GM19397 (cell line): ENCODE measurements at regions not wholly inside any gene's neighbourhood (a gene's known extent, or its start where the extent isn't known, plus 50 kb on each side); places are given as distances from the start of the nearest gene placed in this dataset.
A peak's percentile ranks its signal among the peaks of the same experiment; 100 is the strongest.

ENCODE experiments used
- ATAC-seq: cut with Tn5 transposase; IDR thresholded peaks from one replicate; pipeline ENCODE4 v1.9.1; 2021; ENCODE audit warnings: mild to moderate bottlenecking, moderate library complexity; ENCODE audit not compliant: unreplicated experiment

DNA sequence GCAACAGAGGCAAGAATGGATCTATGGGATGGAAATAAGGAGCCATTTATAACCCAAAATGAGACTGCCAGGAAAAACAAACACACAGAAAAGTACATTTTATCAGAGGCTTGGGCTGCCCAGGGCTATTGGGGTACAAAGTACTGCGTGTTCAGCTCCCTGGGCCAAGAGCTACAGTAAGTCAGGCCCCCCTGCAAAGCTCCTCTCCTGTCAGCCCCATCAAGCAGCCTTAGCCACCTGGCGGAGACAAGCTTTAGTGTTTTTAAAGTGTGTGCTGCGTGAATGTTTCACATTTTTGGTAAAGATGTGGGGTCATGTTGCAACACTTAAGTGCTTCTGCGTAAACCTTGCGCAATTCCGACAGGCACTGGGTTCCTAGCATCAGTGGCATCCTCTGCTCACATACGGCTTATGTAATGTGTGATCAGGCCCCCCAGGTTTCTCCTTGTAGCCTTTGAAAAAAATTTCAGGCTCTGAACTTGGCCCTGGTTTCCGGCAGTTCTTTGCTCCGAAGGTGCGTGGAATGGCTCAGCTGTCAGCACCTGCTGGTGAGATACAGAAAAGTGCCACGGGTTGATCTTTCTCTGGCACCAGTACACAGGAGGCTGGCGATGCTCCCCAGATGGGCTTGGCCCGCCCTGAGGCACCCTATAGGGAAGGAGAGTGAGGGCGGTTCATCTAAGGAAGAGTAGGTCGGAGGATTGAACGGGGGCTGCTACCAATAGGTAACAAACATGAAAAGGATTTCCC lies 198.7 kb upstream of the EEA1 start:
- ATAC-seq, result no peak

DNA sequence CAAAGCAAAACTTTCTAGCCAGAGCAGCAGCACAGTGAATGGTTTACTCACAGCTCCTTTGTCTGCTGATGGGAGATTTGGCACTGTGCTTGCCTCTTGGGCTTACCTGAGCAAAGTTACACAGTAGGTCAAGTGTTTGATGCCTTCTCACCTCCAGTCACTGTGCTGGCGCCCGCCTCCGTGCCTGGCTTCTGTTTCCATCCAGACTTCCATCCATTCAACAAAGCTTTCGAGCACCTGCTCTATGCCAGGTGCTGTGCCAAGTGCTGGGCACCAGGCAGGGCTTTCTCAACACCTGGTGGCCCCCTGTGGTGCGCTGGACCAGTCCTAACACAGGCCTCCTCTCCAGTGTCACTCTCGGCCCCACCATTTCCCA lies 199.2 kb upstream of the EEA1 start:
- no peak for ATAC-seq

- ATAC-seq, result no peak
Observed at GRCh38 chr12:93130366-93131054, 201.4 kb upstream of the EEA1 start.

GRCh38 chr12:93133361-93133760 lies 204.3 kb upstream of the EEA1 start:
- no peak for ATAC-seq

DNA sequence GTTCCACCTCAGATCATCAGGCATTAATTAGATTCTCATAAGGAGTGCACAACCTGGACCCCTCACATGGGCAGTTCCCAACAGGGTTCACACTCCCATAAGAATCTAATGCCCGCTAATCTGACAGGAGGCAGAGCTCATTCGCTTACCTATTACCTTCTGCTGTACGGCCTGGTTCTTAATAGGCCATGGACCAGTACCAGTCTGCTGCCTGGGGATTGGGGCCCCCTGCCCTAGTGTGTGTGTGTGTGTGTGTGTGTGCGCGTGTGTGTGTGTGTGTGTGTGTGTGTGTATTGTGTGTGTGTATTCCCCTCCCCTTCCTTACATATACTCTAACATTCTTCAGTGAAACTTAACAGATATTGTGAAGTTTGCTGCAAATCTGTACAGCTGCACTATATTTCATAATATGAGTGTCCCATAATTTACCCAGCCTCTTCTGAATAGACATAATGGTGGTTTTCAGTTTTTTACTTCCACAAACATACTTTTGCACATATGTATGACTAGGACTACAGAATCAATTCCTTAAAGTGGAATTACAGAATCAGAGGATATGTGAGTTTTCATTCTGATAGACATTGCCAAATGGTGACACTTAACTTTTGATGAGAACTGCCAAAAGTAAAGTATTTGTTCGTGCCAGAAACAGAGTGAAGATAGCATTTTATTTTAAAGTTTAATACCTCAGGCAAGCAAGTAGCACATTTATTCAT lies 205.2 kb upstream of the EEA1 start:
- no peak for ATAC-seq

DNA sequence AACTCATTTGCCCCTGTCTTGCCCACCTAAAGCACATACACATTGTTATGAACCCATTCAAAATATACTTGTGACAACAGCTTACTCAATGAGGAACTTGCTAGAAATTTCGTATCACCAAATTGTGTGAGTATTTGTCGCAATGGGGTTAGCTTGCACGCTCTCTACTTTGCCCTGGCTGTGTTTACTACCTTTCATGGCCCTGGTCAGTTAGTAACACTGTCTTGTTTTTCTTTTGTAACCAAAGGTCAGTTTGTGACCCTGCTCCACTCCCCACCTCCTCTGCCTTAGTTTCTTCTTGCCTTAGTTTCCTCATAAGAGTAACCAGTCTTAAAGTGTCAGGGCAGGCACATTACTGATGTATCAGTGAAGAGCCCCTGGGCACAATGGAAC lies 205.8 kb upstream of the EEA1 start:
- no peak for ATAC-seq

DNA sequence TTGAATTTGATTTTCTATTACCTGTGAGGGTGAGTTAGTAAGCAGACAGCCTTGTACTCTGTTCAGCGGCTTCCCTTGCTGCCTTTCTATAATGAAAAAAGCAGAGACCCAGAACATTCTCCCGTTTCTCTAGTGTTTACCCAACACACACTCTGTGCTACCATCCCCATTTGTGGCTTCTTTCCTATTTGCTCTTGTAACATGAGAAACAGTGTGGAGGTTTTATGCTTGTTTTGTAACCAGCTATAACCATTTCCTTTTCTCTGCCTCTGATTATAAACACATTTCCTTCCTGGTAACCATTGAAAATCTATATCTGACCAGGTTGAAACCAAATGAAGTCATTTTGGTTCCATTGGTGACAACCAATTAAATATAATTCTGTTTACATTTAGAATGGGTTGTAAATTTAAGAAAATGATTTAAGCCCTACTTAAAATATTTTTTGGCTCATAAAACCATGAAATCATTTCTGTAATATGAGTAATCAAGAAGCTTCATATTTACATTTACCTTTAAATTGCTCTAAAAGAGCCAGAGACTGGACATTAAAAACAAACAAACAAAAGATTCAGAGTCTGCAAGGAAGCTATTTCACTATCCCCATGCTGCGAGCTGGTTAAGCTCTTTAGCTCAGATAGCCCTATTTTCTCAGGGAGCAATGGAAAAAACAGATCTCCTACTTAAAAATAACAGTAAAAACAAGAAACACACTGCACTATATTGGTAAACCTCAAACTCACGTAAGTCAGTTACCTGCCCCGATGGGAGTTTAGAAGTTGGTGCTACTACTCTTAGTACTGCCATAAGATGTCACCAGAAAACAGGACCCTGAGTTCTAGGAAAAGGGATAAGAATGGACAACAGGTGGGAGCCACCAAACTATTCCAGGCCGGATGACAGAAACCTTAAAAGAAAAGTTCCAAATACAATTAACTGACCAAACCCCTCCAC lies 206.5 kb upstream of the EEA1 start:
- ATAC-seq, result no peak

- ATAC-seq, result no peak
Observed at GRCh38 chr12:93136253-93137055, 207.4 kb upstream of the EEA1 start.

- ATAC-seq, result no peak
Observed at GRCh38 chr12:93137656-93138612, 208.8 kb upstream of the EEA1 start.

- ATAC-seq, result peak; percentile 62
Observed at GRCh38 chr12:93139028-93139665, 210.1 kb upstream of the EEA1 start.

- no peak for ATAC-seq
Observed at GRCh38 chr12:93140325-93140724, 211.2 kb upstream of the EEA1 start.

GRCh38 chr12:93140801-93141200 lies 211.7 kb upstream of the EEA1 start:
- ATAC-seq, result no peak

- no peak for ATAC-seq
Observed at GRCh38 chr12:93142881-93143280, 213.8 kb upstream of the EEA1 start.

DNA sequence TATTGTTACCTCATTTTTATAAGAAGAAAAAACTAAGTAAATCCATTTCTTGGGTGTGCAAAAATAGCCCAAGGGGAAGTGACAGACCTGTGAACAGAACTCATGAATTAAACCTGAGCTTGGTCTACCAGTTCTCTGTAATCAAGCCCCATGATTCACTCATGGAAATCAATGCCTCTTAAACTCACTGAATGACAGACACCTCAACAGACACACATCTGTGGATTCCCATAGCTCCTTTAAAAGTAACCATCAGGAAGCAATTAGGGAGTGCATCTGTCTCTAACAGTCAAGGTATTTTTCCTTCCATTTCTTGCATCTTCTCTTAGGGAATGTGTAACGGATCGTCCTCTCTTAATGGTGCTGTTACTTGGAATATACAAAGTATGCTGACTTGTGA lies 215.0 kb upstream of the EEA1 start:
- ATAC-seq, result no peak

GRCh38 chr12:93145086-93145485 lies 216.0 kb upstream of the EEA1 start:
- no peak for ATAC-seq

GRCh38 chr12:93146263-93146939 lies 217.3 kb upstream of the EEA1 start:
- no peak for ATAC-seq

DNA sequence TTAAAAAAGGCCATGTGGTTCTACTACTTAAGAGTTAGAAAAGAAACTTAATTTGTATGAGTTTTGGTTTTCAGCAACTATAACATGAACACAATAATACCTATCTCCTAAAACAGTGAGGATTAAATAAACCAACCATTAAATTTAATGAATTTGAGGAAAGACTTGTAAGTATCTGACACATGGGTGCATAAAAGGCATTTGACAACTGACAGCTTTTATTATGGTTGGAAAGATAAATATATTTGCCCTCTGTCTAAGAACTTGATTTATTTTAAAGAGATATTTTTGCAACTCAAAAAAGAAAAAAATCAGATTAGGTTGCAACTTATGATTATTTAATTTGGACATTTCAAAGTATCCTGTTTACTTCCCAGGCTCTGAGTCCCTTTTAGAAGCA lies 217.9 kb upstream of the EEA1 start:
- no peak for ATAC-seq

GRCh38 chr12:93148412-93148811 lies 219.3 kb upstream of the EEA1 start:
- no peak for ATAC-seq
